ENCODE measurements at regions not wholly inside any gene's neighbourhood (a gene's known extent, or its start where the extent isn't known, plus 50 kb on each side); places are given as distances from the start of the nearest gene placed in this dataset.

- H3K9ac ChIP-seq (ENCODE audit: low read length): no peak overlapping the region
- H3K14ac ChIP-seq (ENCODE audit: low read length in 2 of 2): no peak overlapping the region
- H3K23ac ChIP-seq (ENCODE audit: low read length in 2 of 2): no peak overlapping the region
- peaks cover 4% of the 10 kb centered on the region for H3K4me1 ChIP-seq (ENCODE audit: control insufficient read depth, insufficient read depth, low read depth, low read length)
- H3K79me1 ChIP-seq (replicated peaks; ENCODE audit: low read length, poor library complexity, severe bottlenecking): no peaks in the 10 kb centered on the region
- no peak overlapping the region for H2BK5ac ChIP-seq (ENCODE audit: low read depth, low read length, poor library complexity, severe bottlenecking)
- H3K4ac ChIP-seq (ENCODE audit: low read depth in 1 of 2, low read length in 2 of 2): no peak overlapping the region
- H3K18ac ChIP-seq (ENCODE audit: low read depth in 1 of 2, low read length in 2 of 2): no peak overlapping the region
- H3K27me3 ChIP-seq (ENCODE audit: control insufficient read depth in 1 of 2, insufficient read depth in 1 of 2, low read length in 2 of 2): no peaks in the 10 kb centered on the region
- H3K27ac ChIP-seq (ENCODE audit: low read length, poor library complexity, severe bottlenecking): peak overlapping the region; percentile 58
- H3K36me3 ChIP-seq (ENCODE audit: control insufficient read depth in 1 of 2, insufficient read depth in 2 of 2, low read depth in 1 of 2, low read length in 2 of 2): no peaks in the 10 kb centered on the region
- no peak overlapping the region for H2BK15ac ChIP-seq (ENCODE audit: low read depth, poor library complexity, severe bottlenecking)
- H3K4me3 ChIP-seq (ENCODE audit: insufficient read depth in 1 of 2, low read depth in 1 of 2, low read length in 2 of 2): no peak overlapping the region
- H2AK5ac ChIP-seq (ENCODE audit: low read length, severe bottlenecking): no peak overlapping the region
- WGBS: 54% methylated on average over 5 of the region's 5 CpGs
- H2BK120ac ChIP-seq (ENCODE audit: low read depth, low read length): no peak overlapping the region
- no peak overlapping the region for H2AFZ ChIP-seq (ENCODE audit: low read depth, low read length)
- peak; percentile 47 for DNase-seq
- no peak overlapping the region for H4K91ac ChIP-seq (ENCODE audit: low read length)
- no peak overlapping the region for H4K8ac ChIP-seq (ENCODE audit: low read length)
- H3K9me3 ChIP-seq (ENCODE audit: control insufficient read depth, low read length): no peaks in the 10 kb centered on the region
- H2BK12ac ChIP-seq (ENCODE audit: low read length in 2 of 2): no peak overlapping the region
- H3K4me2 ChIP-seq (ENCODE audit: low read length, poor library complexity, severe bottlenecking): no peak overlapping the region
Observed at GRCh38 chr13:33403807-33404362, 118.3 kb upstream of the STARD13 start.

- no peak overlapping the region for H3K14ac ChIP-seq (ENCODE audit: low read length in 2 of 2)
- H3K27ac ChIP-seq (ENCODE audit: low read length, poor library complexity, severe bottlenecking): peak overlapping the region; percentile 17
- no peak overlapping the region for H4K8ac ChIP-seq (ENCODE audit: low read length)
- no peaks in the 10 kb centered on the region for H3K79me1 ChIP-seq (replicated peaks; ENCODE audit: low read length, poor library complexity, severe bottlenecking)
- H2BK15ac ChIP-seq (ENCODE audit: low read depth, poor library complexity, severe bottlenecking): no peak overlapping the region
- 86% methylated on average over 2 of the region's 2 CpGs for WGBS
- H3K36me3 ChIP-seq (ENCODE audit: control insufficient read depth in 1 of 2, insufficient read depth in 2 of 2, low read depth in 1 of 2, low read length in 2 of 2): no peaks in the 10 kb centered on the region
- H3K18ac ChIP-seq (ENCODE audit: low read depth in 1 of 2, low read length in 2 of 2): no peak overlapping the region
- H2AK5ac ChIP-seq (ENCODE audit: low read length, severe bottlenecking): peak overlapping the region; percentile 47
- no peak overlapping the region for H3K4ac ChIP-seq (ENCODE audit: low read depth in 1 of 2, low read length in 2 of 2)
- peaks cover 4% of the 10 kb centered on the region for H3K4me1 ChIP-seq (ENCODE audit: control insufficient read depth, insufficient read depth, low read depth, low read length)
- H3K27me3 ChIP-seq (ENCODE audit: control insufficient read depth in 1 of 2, insufficient read depth in 1 of 2, low read length in 2 of 2): no peaks in the 10 kb centered on the region
- no peak overlapping the region for H3K9ac ChIP-seq (ENCODE audit: low read length)
- no peak overlapping the region for H3K23ac ChIP-seq (ENCODE audit: low read length in 2 of 2)
- H2BK5ac ChIP-seq (ENCODE audit: low read depth, low read length, poor library complexity, severe bottlenecking): no peak overlapping the region
- H2AFZ ChIP-seq (ENCODE audit: low read depth, low read length): no peak overlapping the region
- H2BK12ac ChIP-seq (ENCODE audit: low read length in 2 of 2): peak overlapping the region in 1 of 2 experiments; percentile 33
- no peak overlapping the region for H3K4me3 ChIP-seq (ENCODE audit: insufficient read depth in 1 of 2, low read depth in 1 of 2, low read length in 2 of 2)
- no peak for DNase-seq
- no peaks in the 10 kb centered on the region for H3K9me3 ChIP-seq (ENCODE audit: control insufficient read depth, low read length)
- peak overlapping the region; percentile 23 for H4K91ac ChIP-seq (ENCODE audit: low read length)
- H2BK120ac ChIP-seq (ENCODE audit: low read depth, low read length): no peak overlapping the region
- no peak overlapping the region for H3K4me2 ChIP-seq (ENCODE audit: low read length, poor library complexity, severe bottlenecking)
Observed at GRCh38 chr13:33405371-33405770, 119.8 kb upstream of the STARD13 start.

- Histone ChIP-seq H3K4me1 (ENCODE audit: control insufficient read depth, insufficient read depth, low read depth, low read length) (peaks cover 2% of the 10 kb centered on the region), H2BK5ac (ENCODE audit: low read depth, low read length, poor library complexity, severe bottlenecking) (no peak overlapping the region), H3K4me2 (ENCODE audit: low read length, poor library complexity, severe bottlenecking) (no peak overlapping the region), H3K23ac (ENCODE audit: low read length in 2 of 2) (no peak overlapping the region), H3K4me3 (ENCODE audit: insufficient read depth in 1 of 2, low read depth in 1 of 2, low read length in 2 of 2) (no peak overlapping the region), H2BK15ac (ENCODE audit: low read depth, poor library complexity, severe bottlenecking) (no peak overlapping the region), H3K27me3 (ENCODE audit: control insufficient read depth in 1 of 2, insufficient read depth in 1 of 2, low read length in 2 of 2) (no peaks in the 10 kb centered on the region), H4K8ac (ENCODE audit: low read length) (no peak overlapping the region), H3K27ac (ENCODE audit: low read length, poor library complexity, severe bottlenecking) (no peak overlapping the region), H3K36me3 (ENCODE audit: control insufficient read depth in 1 of 2, insufficient read depth in 2 of 2, low read depth in 1 of 2, low read length in 2 of 2) (no peaks in the 10 kb centered on the region), H2AK5ac (ENCODE audit: low read length, severe bottlenecking) (no peak overlapping the region), H3K9me3 (ENCODE audit: control insufficient read depth, low read length) (no peaks in the 10 kb centered on the region), H3K4ac (ENCODE audit: low read depth in 1 of 2, low read length in 2 of 2) (no peak overlapping the region), H3K14ac (ENCODE audit: low read length in 2 of 2) (no peak overlapping the region), H2BK12ac (ENCODE audit: low read length in 2 of 2) (no peak overlapping the region), H4K91ac (ENCODE audit: low read length) (no peak overlapping the region), H3K18ac (ENCODE audit: low read depth in 1 of 2, low read length in 2 of 2) (no peak overlapping the region), H3K9ac (ENCODE audit: low read length) (no peak overlapping the region), H2AFZ (ENCODE audit: low read depth, low read length) (no peak overlapping the region), H2BK120ac (ENCODE audit: low read depth, low read length) (no peak overlapping the region), H3K79me1 (replicated peaks; ENCODE audit: low read length, poor library complexity, severe bottlenecking) (no peaks in the 10 kb centered on the region)
- WGBS: 100% methylated on average over 1 of the region's 1 CpG
- DNase-seq: peak; percentile 20
Observed at GRCh38 chr13:33409673-33410510, 124.3 kb upstream of the STARD13 start.

- no peak overlapping the region for H2BK5ac ChIP-seq (ENCODE audit: low read depth, low read length, poor library complexity, severe bottlenecking)
- no peak overlapping the region for H4K8ac ChIP-seq (ENCODE audit: low read length)
- no peak overlapping the region for H3K27ac ChIP-seq (ENCODE audit: low read length, poor library complexity, severe bottlenecking)
- no peak overlapping the region for H2AK5ac ChIP-seq (ENCODE audit: low read length, severe bottlenecking)
- 96% methylated on average over 2 of the region's 2 CpGs for WGBS
- no peaks in the 10 kb centered on the region for H3K27me3 ChIP-seq (ENCODE audit: control insufficient read depth in 1 of 2, insufficient read depth in 1 of 2, low read length in 2 of 2)
- no peak overlapping the region for H3K4me3 ChIP-seq (ENCODE audit: insufficient read depth in 1 of 2, low read depth in 1 of 2, low read length in 2 of 2)
- H3K9ac ChIP-seq (ENCODE audit: low read length): no peak overlapping the region
- no peak for DNase-seq
- no peaks in the 10 kb centered on the region for H3K9me3 ChIP-seq (ENCODE audit: control insufficient read depth, low read length)
- no peak overlapping the region for H3K4me2 ChIP-seq (ENCODE audit: low read length, poor library complexity, severe bottlenecking)
- no peaks in the 10 kb centered on the region for H3K36me3 ChIP-seq (ENCODE audit: control insufficient read depth in 1 of 2, insufficient read depth in 2 of 2, low read depth in 1 of 2, low read length in 2 of 2)
- H2BK120ac ChIP-seq (ENCODE audit: low read depth, low read length): no peak overlapping the region
- H4K91ac ChIP-seq (ENCODE audit: low read length): no peak overlapping the region
- no peak overlapping the region for H3K14ac ChIP-seq (ENCODE audit: low read length in 2 of 2)
- H3K4ac ChIP-seq (ENCODE audit: low read depth in 1 of 2, low read length in 2 of 2): no peak overlapping the region
- H2AFZ ChIP-seq (ENCODE audit: low read depth, low read length): no peak overlapping the region
- no peak overlapping the region for H2BK15ac ChIP-seq (ENCODE audit: low read depth, poor library complexity, severe bottlenecking)
- peak overlapping the region in 1 of 2 experiments; percentile 57 for H3K18ac ChIP-seq (ENCODE audit: low read depth in 1 of 2, low read length in 2 of 2)
- no peaks in the 10 kb centered on the region for H3K4me1 ChIP-seq (ENCODE audit: control insufficient read depth, insufficient read depth, low read depth, low read length)
- H3K23ac ChIP-seq (ENCODE audit: low read length in 2 of 2): no peak overlapping the region
- no peaks in the 10 kb centered on the region for H3K79me1 ChIP-seq (replicated peaks; ENCODE audit: low read length, poor library complexity, severe bottlenecking)
- H2BK12ac ChIP-seq (ENCODE audit: low read length in 2 of 2): peak overlapping the region in 1 of 2 experiments; percentile 71
Observed at GRCh38 chr13:33410619-33411018, 125.1 kb upstream of the STARD13 start.
